ENCODE measurements at regions not wholly inside any gene's neighbourhood (a gene's known extent, or its start where the extent isn't known, plus 50 kb on each side); places are given as distances from the start of the nearest gene placed in this dataset.

- no peak for TF ChIP-seq CTCF (IDR thresholded peaks at IDR 0.05; ENCODE audit: low read length)
- TF ChIP-seq EZH2 (IDR thresholded peaks at IDR 0.05; ENCODE audit: borderline replicate concordance, low read length) = no peak
- Histone ChIP-seq H3K27ac (ENCODE audit: low read depth, low read length, poor library complexity, severe bottlenecking) (no peak overlapping the region), H3K4me1 (ENCODE audit: insufficient read depth, low read length, severe bottlenecking) (no peaks in the 10 kb centered on the region), H4K20me1 (ENCODE audit: insufficient read depth, low read length) (no peaks in the 10 kb centered on the region), H3K9me2 (ENCODE audit: low read depth, low read length) (no peaks in the 10 kb centered on the region), H3F3A (ENCODE audit: insufficient read depth, low read length) (no peaks in the 10 kb centered on the region), H3K9me3 (ENCODE audit: low read length) (no peaks in the 10 kb centered on the region), H3K27me3 (ENCODE audit: insufficient read depth, low read length) (no peaks in the 10 kb centered on the region), H3K4me2 (ENCODE audit: low read length) (no peak overlapping the region), H3K79me2 (ENCODE audit: insufficient read depth, low read length) (no peaks in the 10 kb centered on the region), H3K36me3 (ENCODE audit: insufficient read depth, low read length) (no peaks in the 10 kb centered on the region), H2AFZ (ENCODE audit: low read length) (no peak overlapping the region), H3K9ac (ENCODE audit: low read length) (no peak overlapping the region), H3K4me3 (ENCODE audit: low read depth, low read length, poor library complexity, severe bottlenecking) (no peak overlapping the region)
Measured at GRCh38 chr5:106172681-106173532, 1497.8 kb downstream of the EFNA5 start.

- no peak overlapping the region for H2AFZ ChIP-seq (ENCODE audit: low read length)
- TF ChIP-seq CTCF (IDR thresholded peaks at IDR 0.05; ENCODE audit: low read length) (no peak), EZH2 (IDR thresholded peaks at IDR 0.05; ENCODE audit: borderline replicate concordance, low read length) (no peak)
- no peaks in the 10 kb centered on the region for H3K27me3 ChIP-seq (ENCODE audit: insufficient read depth, low read length)
- no peak overlapping the region for H3K4me3 ChIP-seq (ENCODE audit: low read depth, low read length, poor library complexity, severe bottlenecking)
- no peaks in the 10 kb centered on the region for H3K9me3 ChIP-seq (ENCODE audit: low read length)
- H3K27ac ChIP-seq (ENCODE audit: low read depth, low read length, poor library complexity, severe bottlenecking) = no peak overlapping the region
- H3K4me1 ChIP-seq (ENCODE audit: insufficient read depth, low read length, severe bottlenecking) = no peaks in the 10 kb centered on the region
- no peaks in the 10 kb centered on the region for H3F3A ChIP-seq (ENCODE audit: insufficient read depth, low read length)
- no peak overlapping the region for H3K9ac ChIP-seq (ENCODE audit: low read length)
- H3K9me2 ChIP-seq (ENCODE audit: low read depth, low read length) = no peaks in the 10 kb centered on the region
- H3K4me2 ChIP-seq (ENCODE audit: low read length) = no peak overlapping the region
- H4K20me1 ChIP-seq (ENCODE audit: insufficient read depth, low read length) = no peaks in the 10 kb centered on the region
- H3K36me3 ChIP-seq (ENCODE audit: insufficient read depth, low read length) = no peaks in the 10 kb centered on the region
- no peaks in the 10 kb centered on the region for H3K79me2 ChIP-seq (ENCODE audit: insufficient read depth, low read length)
Measured at GRCh38 chr5:106171708-106172107, 1499.0 kb downstream of the EFNA5 start.

GRCh38 chr5:106171132-106171531 lies 1499.6 kb downstream of the EFNA5 start:
- Histone ChIP-seq H3K9ac (ENCODE audit: low read length) (no peak overlapping the region), H3K27me3 (ENCODE audit: insufficient read depth, low read length) (no peaks in the 10 kb centered on the region), H3K4me2 (ENCODE audit: low read length) (no peak overlapping the region), H4K20me1 (ENCODE audit: insufficient read depth, low read length) (no peaks in the 10 kb centered on the region), H3K4me3 (ENCODE audit: low read depth, low read length, poor library complexity, severe bottlenecking) (no peak overlapping the region), H3K4me1 (ENCODE audit: insufficient read depth, low read length, severe bottlenecking) (no peaks in the 10 kb centered on the region), H2AFZ (ENCODE audit: low read length) (no peak overlapping the region), H3K9me3 (ENCODE audit: low read length) (no peaks in the 10 kb centered on the region), H3K27ac (ENCODE audit: low read depth, low read length, poor library complexity, severe bottlenecking) (no peak overlapping the region), H3K9me2 (ENCODE audit: low read depth, low read length) (no peaks in the 10 kb centered on the region), H3K79me2 (ENCODE audit: insufficient read depth, low read length) (no peaks in the 10 kb centered on the region), H3K36me3 (ENCODE audit: insufficient read depth, low read length) (no peaks in the 10 kb centered on the region), H3F3A (ENCODE audit: insufficient read depth, low read length) (no peaks in the 10 kb centered on the region)
- TF ChIP-seq CTCF (IDR thresholded peaks at IDR 0.05; ENCODE audit: low read length) = no peak
- TF ChIP-seq EZH2 (IDR thresholded peaks at IDR 0.05; ENCODE audit: borderline replicate concordance, low read length) = no peak
